ENCODE measurements at regions not wholly inside any gene's neighbourhood (a gene's known extent, or its start where the extent isn't known, plus 50 kb on each side); places are given as distances from the start of the nearest gene placed in this dataset.
"Not testable (repeated sequence)": the region's sequence is repeated elsewhere in the genome, so short reads cannot be mapped to it uniquely, and the experiment has no call there.

DNA sequence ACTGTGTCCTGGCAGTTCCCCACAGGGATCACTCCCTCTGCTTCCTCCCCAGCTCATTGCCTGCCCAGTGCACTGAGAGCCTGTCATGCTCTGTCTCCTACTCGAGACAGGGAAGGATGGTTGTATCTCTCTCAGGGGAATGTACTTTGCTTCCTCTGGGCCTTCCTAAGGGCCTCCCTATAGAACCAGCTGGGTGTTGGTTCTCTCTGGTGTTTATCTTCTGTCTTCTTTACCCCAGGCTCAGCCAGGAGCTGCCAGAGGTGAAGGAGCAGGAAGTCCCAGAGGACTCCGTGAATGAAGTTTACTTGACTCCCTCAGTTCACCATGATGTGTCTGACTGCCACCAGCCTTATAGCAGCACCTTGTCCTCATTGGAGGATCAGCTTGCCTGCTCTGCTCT is 330.3 kb upstream of the COX7C start:
- TF ChIP-seq, protein P1, sequence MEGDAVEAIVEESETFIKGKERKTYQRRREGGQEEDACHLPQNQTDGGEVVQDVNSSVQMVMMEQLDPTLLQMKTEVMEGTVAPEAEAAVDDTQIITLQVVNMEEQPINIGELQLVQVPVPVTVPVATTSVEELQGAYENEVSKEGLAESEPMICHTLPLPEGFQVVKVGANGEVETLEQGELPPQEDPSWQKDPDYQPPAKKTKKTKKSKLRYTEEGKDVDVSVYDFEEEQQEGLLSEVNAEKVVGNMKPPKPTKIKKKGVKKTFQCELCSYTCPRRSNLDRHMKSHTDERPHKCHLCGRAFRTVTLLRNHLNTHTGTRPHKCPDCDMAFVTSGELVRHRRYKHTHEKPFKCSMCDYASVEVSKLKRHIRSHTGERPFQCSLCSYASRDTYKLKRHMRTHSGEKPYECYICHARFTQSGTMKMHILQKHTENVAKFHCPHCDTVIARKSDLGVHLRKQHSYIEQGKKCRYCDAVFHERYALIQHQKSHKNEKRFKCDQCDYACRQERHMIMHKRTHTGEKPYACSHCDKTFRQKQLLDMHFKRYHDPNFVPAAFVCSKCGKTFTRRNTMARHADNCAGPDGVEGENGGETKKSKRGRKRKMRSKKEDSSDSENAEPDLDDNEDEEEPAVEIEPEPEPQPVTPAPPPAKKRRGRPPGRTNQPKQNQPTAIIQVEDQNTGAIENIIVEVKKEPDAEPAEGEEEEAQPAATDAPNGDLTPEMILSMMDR (IDR thresholded peaks at IDR 0.05; ENCODE audit: poor library complexity) = not testable (repeated sequence)
- TF ChIP-seq EZH2 (IDR thresholded peaks at IDR 0.05; ENCODE audit: borderline replicate concordance); EZH2phosphoT487 (IDR thresholded peaks at IDR 0.05; ENCODE audit: low read depth, severe bottlenecking, unreplicated experiment): not testable (repeated sequence)
